Heart right ventricle (tissue), 16 donors: ENCODE measurements at regions not wholly inside any gene's neighbourhood (a gene's known extent, or its start where the extent isn't known, plus 50 kb on each side); places are given as distances from the start of the nearest gene placed in this dataset.

ENCODE experiments used
- ATAC-seq, 8 donors: fragments of 200-7000 bp; cut with Tn5 transposase; one replicate each; pipeline ENCODE4 v1.9.1; 2020; ENCODE audit warnings: mild to moderate bottlenecking in 8 of 8, moderate library complexity in 8 of 8, moderate number of reproducible peaks in 1 of 8
- DNase-seq, 2 donors: peaks; one replicate each; pipeline ENCODE4 v3.0.0-alpha.2; 2020
- H3K27ac ChIP-seq, 10 donors: fragments of 200-600 bp; sonication (generic) in 2 of 10; one replicate each; pipeline versions ENCODE4 v1.5.0 to v1.8.0; 2020 to 2022; ENCODE audit warnings: mild to moderate bottlenecking in 3 of 10
- H3K27me3 ChIP-seq, 7 donors: fragments of 200-600 bp; one replicate each; pipeline ENCODE4 v1.8.0; 2021 to 2022; ENCODE audit warnings: mild to moderate bottlenecking in 2 of 7
- H3K36me3 ChIP-seq, 9 donors: fragments of 200-600 bp; sonication (generic) in 1 of 9; one replicate each; pipeline versions ENCODE4 v1.5.0 to v1.8.0; 2020 to 2022; ENCODE audit warnings: mild to moderate bottlenecking in 2 of 9
- H3K4me1 ChIP-seq, 9 donors: fragments of 200-600 bp; sonication (generic) in 1 of 9; one replicate each; pipeline versions ENCODE4 v1.5.0 to v1.8.0; 2020 to 2022; ENCODE audit warnings: mild to moderate bottlenecking in 4 of 9
- H3K4me3 ChIP-seq, 10 donors: fragments of 200-600 bp; sonication (generic) in 2 of 10; one replicate each; pipeline versions ENCODE4 v1.5.0 to v1.8.0; 2020 to 2022; ENCODE audit warnings: mild to moderate bottlenecking in 7 of 10, moderate library complexity in 2 of 10
- H3K9me3 ChIP-seq, 11 donors: fragments of 200-600 bp in 10 of 11; sonication (generic) in 2 of 11; one replicate each; pipeline versions ENCODE4 v1.5.0 to v1.8.0; 2013 to 2022; ENCODE audit warnings: mild to moderate bottlenecking in 2 of 11, control low read depth in 1 of 11, moderate library complexity in 1 of 11
- WGBS, 2 donors: extraction: QIAGEN DNeasy Blood & Tissue Kit; methylation state at CpG; one replicate each; pipeline ENCODE4 v1.1.7; 2013; ENCODE audit warnings: inconsistent platforms in 1 of 2; 5-methylcytosine and 5-hydroxymethylcytosine counted together
- intact Hi-C, 10 donors: fragments of 100-400 bp; cut with DNase I; formaldehyde crosslinking; loops; one replicate each; pipeline versions ENCODE4 v1.11.1 to v1.14.2; 2022
- TF ChIP-seq, protein P1 (sequence below), 9 donors: fragments of 200-600 bp; sonication (generic) in 2 of 9; IDR thresholded peaks; one replicate each; pipeline versions ENCODE4 v1.5.0 to v1.8.0; 2021 to 2022; ENCODE audit warnings: antibody characterized with exemption in 9 of 9, mild to moderate bottlenecking in 5 of 9, moderate library complexity in 1 of 9
- donor health status: Arrhythmogenic right ventricular cardiomyopathy.
- donor health status: ischemic (EF 13 %, LVEDD 7.1; RV severe dilation, severe dysfunction).
- donor health status: healthy with polysubstance abuse.
- donor health status: DM: no; HTN: yes; CAD: no.
- donor health status: DM: no; HTN: no; CAD: no.
- donor health status: ischemic (EF 25% LVEDD 6.9; RV normal size, moderate dysfunction).
- donor health status: ischemic (EF 25% LVEDD 5.7; RV mildly dilated, moderate dysfunction).
- donor health status: healthy.
- donor health status: DM: yes; HTN: yes; CAD: no.
- donor health status: Ischemic cardiomyopathy.
- donor health status: ischemic (EF 35%, LVEDD 5.7; RV mildly dilated, moderate dysfunction).
- donor health status: nonischemic (EF 11% LVEDD 7.7; RV severe dilation, severe dysfunction).
- donor health status: DM: yes; HTN: yes; CAD: no.
- donor health status: PGD.
- donor health status: ischemic (EF 29% LVEDD 5.4; RV normal size, mild dysfunction).
- donor health status: nonischemic (EF 23%, LVEDD 6.1; RV moderate dilation, normal function).

DNA sequence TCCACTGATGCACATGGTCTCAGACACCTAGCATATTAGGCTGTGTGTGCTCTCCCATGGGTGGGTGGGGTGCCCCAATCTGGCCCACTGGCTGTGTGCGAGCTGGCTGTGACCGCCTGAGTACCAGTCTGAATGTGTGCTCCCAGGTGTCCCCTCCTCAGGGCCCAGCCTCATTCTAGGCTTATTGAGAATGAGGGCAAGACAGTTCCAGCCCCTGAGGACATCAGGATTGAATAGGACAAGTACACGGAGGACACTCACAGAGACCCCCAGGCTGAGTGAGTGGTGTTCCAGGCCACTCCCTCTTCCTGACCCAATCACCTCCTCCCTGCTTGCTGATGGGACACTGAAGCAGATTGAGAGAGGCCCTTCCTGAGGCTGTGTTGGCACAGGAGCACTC lies 116.1 kb upstream of the RAB6C start:
- DNase-seq = no peak
- intact Hi-C loops = no loop called here
- TF ChIP-seq, protein P1, sequence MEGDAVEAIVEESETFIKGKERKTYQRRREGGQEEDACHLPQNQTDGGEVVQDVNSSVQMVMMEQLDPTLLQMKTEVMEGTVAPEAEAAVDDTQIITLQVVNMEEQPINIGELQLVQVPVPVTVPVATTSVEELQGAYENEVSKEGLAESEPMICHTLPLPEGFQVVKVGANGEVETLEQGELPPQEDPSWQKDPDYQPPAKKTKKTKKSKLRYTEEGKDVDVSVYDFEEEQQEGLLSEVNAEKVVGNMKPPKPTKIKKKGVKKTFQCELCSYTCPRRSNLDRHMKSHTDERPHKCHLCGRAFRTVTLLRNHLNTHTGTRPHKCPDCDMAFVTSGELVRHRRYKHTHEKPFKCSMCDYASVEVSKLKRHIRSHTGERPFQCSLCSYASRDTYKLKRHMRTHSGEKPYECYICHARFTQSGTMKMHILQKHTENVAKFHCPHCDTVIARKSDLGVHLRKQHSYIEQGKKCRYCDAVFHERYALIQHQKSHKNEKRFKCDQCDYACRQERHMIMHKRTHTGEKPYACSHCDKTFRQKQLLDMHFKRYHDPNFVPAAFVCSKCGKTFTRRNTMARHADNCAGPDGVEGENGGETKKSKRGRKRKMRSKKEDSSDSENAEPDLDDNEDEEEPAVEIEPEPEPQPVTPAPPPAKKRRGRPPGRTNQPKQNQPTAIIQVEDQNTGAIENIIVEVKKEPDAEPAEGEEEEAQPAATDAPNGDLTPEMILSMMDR (IDR thresholded peaks at IDR 0.05) = no peak
- Histone ChIP-seq H3K27me3 (peaks cover 0 to 6% (median 0%) of the 10 kb centered on the region in 7 donors), H3K4me3 (no peak overlapping the region), H3K36me3 (no peaks in the 10 kb centered on the region), H3K27ac (no peak overlapping the region), H3K4me1 (no peaks in the 10 kb centered on the region), H3K9me3 (no peaks in the 10 kb centered on the region)
- ATAC-seq = no peak
- 91 to 92% methylated on average over 3 of the region's 3 CpGs for WGBS, 2 donors

DNA sequence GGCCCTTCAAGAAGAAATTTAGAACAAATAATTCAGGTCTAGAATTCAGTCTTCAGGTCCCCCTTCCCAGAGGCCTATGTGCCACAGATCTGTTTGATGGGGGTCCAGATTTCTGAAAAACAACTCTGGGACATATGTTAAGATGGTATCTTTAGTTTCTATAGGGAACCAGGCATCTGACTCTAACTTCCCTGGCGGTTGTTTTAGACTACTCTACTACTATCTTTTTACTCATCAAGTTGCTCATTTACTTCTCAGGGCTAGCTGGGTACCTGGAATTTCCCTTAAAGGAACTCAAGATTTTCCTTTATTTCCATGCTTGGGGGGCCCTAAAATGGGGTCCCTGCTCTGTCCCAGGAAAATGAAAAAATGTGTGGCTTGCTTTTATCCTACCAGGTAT lies 114.7 kb upstream of the RAB6C start:
- Histone ChIP-seq H3K4me1 (no peaks in the 10 kb centered on the region), H3K4me3 (no peak overlapping the region), H3K27me3 (peaks cover 0 to 6% (median 0%) of the 10 kb centered on the region in 7 donors), H3K27ac (no peak overlapping the region), H3K36me3 (no peaks in the 10 kb centered on the region), H3K9me3 (no peaks in the 10 kb centered on the region)
- intact Hi-C loops = no loop called here
- DNase-seq (no peak), ATAC-seq (no peak)
- 95 to 97% methylated on average over 1 of the region's 1 CpG for WGBS, 2 donors
- TF ChIP-seq, protein P1 (IDR thresholded peaks at IDR 0.05) = no peak

DNA sequence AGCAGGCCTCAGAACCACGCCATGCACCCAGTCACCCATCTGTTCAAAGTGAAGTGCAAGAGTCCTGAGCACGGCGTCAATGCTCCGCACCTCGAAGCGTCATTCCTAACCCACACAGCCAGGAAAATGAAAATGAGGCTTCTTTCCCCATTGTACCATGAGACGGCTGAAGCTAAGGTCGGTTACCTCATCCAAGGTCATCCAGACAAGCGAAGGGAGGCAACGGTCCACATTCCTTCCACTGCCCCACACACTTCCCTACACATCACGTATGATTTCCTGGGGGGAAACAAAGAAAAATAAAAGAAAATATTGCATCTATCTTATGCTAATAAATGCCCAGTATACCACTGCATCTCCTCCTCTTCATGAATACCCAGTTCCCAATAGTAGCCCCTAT lies 113.5 kb upstream of the RAB6C start:
- Histone ChIP-seq H3K4me3 (no peak overlapping the region), H3K4me1 (no peaks in the 10 kb centered on the region), H3K9me3 (no peaks in the 10 kb centered on the region), H3K27ac (no peak overlapping the region), H3K36me3 (no peaks in the 10 kb centered on the region), H3K27me3 (peaks cover 0 to 6% (median 0%) of the 10 kb centered on the region in 7 donors)
- DNase-seq = no peak
- ATAC-seq = no peak
- 71 to 75% methylated on average over 11 of the region's 11 CpGs for WGBS, 2 donors
- TF ChIP-seq, protein P1 (IDR thresholded peaks at IDR 0.05) = no peak
- intact Hi-C loops = no loop called here

DNA sequence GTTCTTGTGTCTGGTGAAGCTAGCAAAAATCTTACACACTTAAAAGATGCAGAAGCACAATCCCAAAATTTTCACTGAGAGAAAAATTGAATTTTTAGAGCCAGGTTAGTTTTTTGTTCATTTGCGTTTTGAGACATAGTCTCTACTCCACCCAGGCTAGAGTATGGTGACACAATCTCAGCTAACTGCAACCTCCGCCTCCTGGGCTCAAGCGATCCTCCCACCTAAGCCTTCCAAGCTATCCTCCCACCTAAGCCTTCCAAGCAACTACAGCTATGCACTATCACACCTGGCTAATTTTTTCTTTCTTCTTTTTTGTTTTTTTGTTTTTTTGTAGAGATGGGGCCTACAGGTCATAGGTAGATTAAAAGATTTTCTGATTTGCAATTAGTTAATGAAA lies 113.1 kb upstream of the RAB6C start:
- H3K27ac ChIP-seq = no peak overlapping the region
- no peaks in the 10 kb centered on the region for H3K36me3 ChIP-seq
- H3K27me3 ChIP-seq = peaks cover 0 to 2% (median 0%) of the 10 kb centered on the region in 7 donors
- ATAC-seq (no peak), DNase-seq (no peak)
- H3K4me1 ChIP-seq = no peaks in the 10 kb centered on the region
- 95 to 96% methylated on average over 3 of the region's 3 CpGs for WGBS, 2 donors
- TF ChIP-seq, protein P1 (IDR thresholded peaks at IDR 0.05) = no peak
- intact Hi-C loops = no loop called here
- no peaks in the 10 kb centered on the region for H3K9me3 ChIP-seq
- H3K4me3 ChIP-seq = no peak overlapping the region

DNA sequence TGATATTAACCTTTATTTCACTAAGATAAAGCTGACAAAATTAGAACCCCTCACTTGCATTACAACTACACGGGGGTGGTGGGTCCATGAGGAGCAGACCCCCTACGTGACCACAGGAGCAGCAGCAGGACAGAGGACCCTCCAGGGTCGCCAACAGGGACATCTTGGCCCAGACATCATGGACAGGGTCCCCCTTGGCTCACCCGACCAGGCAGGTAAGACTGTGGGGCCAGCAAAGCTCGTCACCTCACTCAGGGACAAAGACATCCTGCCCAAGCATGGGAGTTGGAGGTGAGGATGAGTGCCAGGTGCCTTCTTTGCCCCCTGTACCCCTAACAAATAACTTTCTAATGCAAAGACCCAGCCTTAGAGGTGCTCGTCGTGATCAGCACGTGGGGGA lies 111.3 kb upstream of the RAB6C start:
- 85 to 86% methylated on average over 8 of the region's 8 CpGs for WGBS, 2 donors
- TF ChIP-seq, protein P1 (IDR thresholded peaks at IDR 0.05) = no peak
- H3K36me3 ChIP-seq = no peaks in the 10 kb centered on the region
- H3K27ac ChIP-seq = no peak overlapping the region
- intact Hi-C loops = no loop called here
- H3K9me3 ChIP-seq = no peaks in the 10 kb centered on the region
- no peak overlapping the region for H3K4me3 ChIP-seq
- no peak for DNase-seq
- ATAC-seq = no peak
- H3K27me3 ChIP-seq = no peaks in the 10 kb centered on the region
- no peaks in the 10 kb centered on the region for H3K4me1 ChIP-seq
